WTC11 (cell line): ENCODE measurements at regions not wholly inside any gene's neighbourhood (a gene's known extent, or its start where the extent isn't known, plus 50 kb on each side); places are given as distances from the start of the nearest gene placed in this dataset.
"Not testable (repeated sequence)": the region's sequence is repeated elsewhere in the genome, so short reads cannot be mapped to it uniquely, and the experiment has no call there.

Source experiments
- ATAC-seq: fragments of 200-7000 bp; cut with Tn5 transposase; 2 replicates; pipeline ENCODE4 v1.10.0; 2021; ENCODE audit warnings: mild to moderate bottlenecking, moderate library complexity
- CTCF ChIA-PET: fragments of 300-600 bp; sonication (Branson Sonifier 250); formaldehyde crosslinking; loops from one replicate; lab custom pipeline; 2021; ENCODE audit warnings: antibody characterized with exemption; lab: Charles Lee
- POLR2A ChIA-PET: fragments of 350-600 bp; sonication (Branson Sonifier 250); formaldehyde crosslinking; loops from one replicate; lab custom pipeline; 2021; ENCODE audit warnings: antibody characterized with exemption; lab: Charles Lee
- DNase-seq: peaks from one replicate; pipeline ENCODE4 v3.0.0; 2021; ENCODE audit warnings: low spot score
- H3K27ac Mint-ChIP-seq: 2 replicates; pipeline ENCODE4 v1.8.0; 2021; ENCODE audit warnings: mixed read lengths
- H3K27me3 Mint-ChIP-seq: 2 replicates; pipeline ENCODE4 v1.8.0; 2021; ENCODE audit warnings: low read depth, mild to moderate bottlenecking, moderate library complexity, mixed read lengths
- H3K36me3 Mint-ChIP-seq: 2 replicates; pipeline ENCODE4 v1.8.0; 2021; ENCODE audit warnings: mixed read lengths
- H3K4me1 Mint-ChIP-seq: 2 replicates; pipeline ENCODE4 v1.8.0; 2022; ENCODE audit warnings: mixed read lengths
- H3K4me3 Mint-ChIP-seq: 2 replicates; pipeline ENCODE4 v1.8.0; 2021; ENCODE audit warnings: mild to moderate bottlenecking, moderate library complexity, mixed read lengths
- H3K9me3 Mint-ChIP-seq: 2 replicates; pipeline ENCODE4 v1.8.0; 2021; ENCODE audit warnings: mixed read lengths
- TCF7 ChIP-seq: sonication (generic); formaldehyde crosslinking; IDR thresholded peaks from 2 replicates; pipeline ENCODE4 v1.8.0; 2022; ENCODE audit warnings: mild to moderate bottlenecking, low read depth, missing genetic modification reagents, moderate library complexity
- TEAD4 ChIP-seq: sonication (generic); formaldehyde crosslinking; IDR thresholded peaks from 2 replicates; pipeline ENCODE4 v1.8.0; 2022; ENCODE audit warnings: mild to moderate bottlenecking, missing genetic modification reagents
- ZBTB21 ChIP-seq: sonication (generic); formaldehyde crosslinking; IDR thresholded peaks from 2 replicates; pipeline ENCODE4 v1.8.1; 2023; ENCODE audit warnings: mild to moderate bottlenecking, missing genetic modification reagents, borderline replicate concordance
- ZNF121 ChIP-seq: sonication (generic); formaldehyde crosslinking; IDR thresholded peaks from 2 replicates; pipeline ENCODE4 v1.8.0; 2023; ENCODE audit warnings: missing genetic modification reagents
- TF ChIP-seq, protein P1 (sequence below): fragments of 200-600 bp; IDR thresholded peaks from 2 replicates; pipeline ENCODE4 v1.8.0; 2022; ENCODE audit warnings: antibody characterized with exemption

DNA sequence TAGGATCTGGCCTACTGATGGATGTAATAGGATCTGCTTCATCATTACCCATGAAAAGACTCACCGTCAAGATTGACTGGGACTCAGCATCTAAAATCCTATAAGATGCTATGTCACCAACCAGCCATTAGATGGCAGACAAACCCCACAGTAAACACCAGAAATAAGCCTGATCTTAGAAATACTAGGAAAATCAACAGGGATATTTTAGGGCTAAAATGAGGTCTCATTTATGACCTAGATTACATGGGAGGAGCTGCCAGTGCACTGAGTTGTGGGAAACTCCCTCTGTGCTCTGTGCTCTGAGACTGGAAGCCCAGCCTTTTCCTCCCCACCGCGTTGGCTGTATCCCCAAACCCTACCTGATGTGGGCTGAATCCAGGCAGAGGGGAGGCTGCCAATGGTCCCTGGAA is 1335.8 kb downstream of the RPIA start:
- H3K27me3 Mint-ChIP-seq, POLR2A ChIA-PET, H3K4me1 Mint-ChIP-seq, H3K27ac Mint-ChIP-seq, H3K4me3 Mint-ChIP-seq, DNase-seq, CTCF ChIA-PET: not testable (repeated sequence)
- Mint-ChIP-seq H3K36me3 (peaks cover 19% of the 10 kb centered on the region), H3K9me3 (peaks cover 25% of the 10 kb centered on the region)
- peak; percentile 68 for ATAC-seq

DNA sequence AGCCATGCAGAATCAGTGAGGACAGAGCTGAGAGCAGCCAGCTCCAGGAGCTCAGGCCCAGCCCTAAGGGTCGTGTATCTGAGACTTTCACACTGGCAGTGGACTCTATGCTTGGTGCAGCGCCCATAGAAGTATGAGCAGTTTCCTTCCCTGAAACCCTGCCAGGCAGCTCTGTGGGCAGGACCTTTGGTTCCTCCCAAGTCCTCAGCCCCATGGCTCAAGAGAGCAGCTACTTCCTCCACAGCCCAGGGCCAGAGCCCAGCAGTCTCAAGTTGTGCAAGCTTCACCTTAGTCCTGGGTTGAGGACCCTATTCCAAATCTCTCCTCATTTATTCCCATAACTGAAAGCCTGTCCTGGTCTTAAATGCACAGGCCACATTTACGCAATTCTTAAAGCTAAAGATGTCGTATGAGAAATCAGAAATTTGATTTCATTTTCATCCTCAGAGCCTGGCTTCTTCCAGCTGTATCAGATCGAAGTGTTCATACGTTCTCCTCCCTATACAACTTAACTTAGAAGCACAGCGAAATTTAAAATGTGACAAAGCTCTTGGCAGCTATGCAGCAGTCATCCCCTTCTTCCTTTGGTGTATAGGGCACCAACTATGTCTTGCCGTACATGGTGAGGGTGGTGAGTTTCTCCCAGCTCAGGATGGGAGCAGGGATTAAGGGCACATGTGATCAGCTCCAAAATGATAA is 1337.1 kb downstream of the RPIA start:
- ATAC-seq, H3K27me3 Mint-ChIP-seq, CTCF ChIA-PET, DNase-seq, H3K4me3 Mint-ChIP-seq, POLR2A ChIA-PET, H3K27ac Mint-ChIP-seq, H3K4me1 Mint-ChIP-seq: not testable (repeated sequence)
- Mint-ChIP-seq H3K9me3 (peaks cover 26% of the 10 kb centered on the region), H3K36me3 (peaks cover 20% of the 10 kb centered on the region)

DNA sequence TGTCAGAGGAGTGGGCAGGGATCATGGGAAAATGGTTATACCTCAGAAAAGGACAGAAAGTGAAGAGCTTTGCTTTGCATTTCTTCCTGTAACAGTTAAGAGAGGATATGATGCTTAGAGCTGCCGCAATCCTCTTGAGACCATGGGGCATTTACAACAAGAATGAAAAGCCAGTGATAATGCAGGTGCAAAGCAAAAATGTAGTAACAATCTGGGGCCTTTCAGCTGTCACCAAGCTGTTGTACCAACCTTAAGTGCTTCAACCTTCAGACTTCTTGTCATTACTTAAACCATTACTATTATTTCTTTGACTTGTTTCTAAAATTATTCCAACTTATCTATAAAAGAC is 1337.6 kb downstream of the RPIA start:
- POLR2A ChIA-PET, ATAC-seq, H3K4me1 Mint-ChIP-seq, H3K27me3 Mint-ChIP-seq, DNase-seq, H3K27ac Mint-ChIP-seq, CTCF ChIA-PET, H3K4me3 Mint-ChIP-seq: not testable (repeated sequence)
- Mint-ChIP-seq H3K36me3 (peaks cover 20% of the 10 kb centered on the region), H3K9me3 (peaks cover 26% of the 10 kb centered on the region)

DNA sequence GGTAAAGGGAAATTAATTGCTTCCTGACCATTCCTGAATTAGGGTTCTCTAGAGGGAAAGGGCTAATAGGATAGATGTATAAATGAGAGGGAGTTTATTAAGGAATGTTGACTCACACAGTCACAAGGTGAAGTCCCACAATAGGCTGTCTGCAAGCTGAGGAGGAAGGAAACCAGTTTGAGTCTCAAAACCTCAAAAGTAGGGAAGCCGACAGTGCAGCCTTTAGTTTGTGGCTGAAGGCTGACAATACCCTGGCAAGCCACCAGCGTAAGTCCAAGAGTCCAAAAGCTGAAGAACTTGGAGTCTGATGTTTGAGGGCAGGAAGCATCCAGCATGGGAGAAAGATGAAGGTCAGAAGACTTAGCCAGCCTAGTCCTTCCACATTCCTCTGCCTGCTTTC is 1340.8 kb downstream of the RPIA start:
- Mint-ChIP-seq H3K36me3 (peaks cover 27% of the 10 kb centered on the region), H3K9me3 (peaks cover 27% of the 10 kb centered on the region)
- H3K27ac Mint-ChIP-seq, H3K4me3 Mint-ChIP-seq, CTCF ChIA-PET, H3K4me1 Mint-ChIP-seq, ATAC-seq, POLR2A ChIA-PET, DNase-seq, H3K27me3 Mint-ChIP-seq: not testable (repeated sequence)

DNA sequence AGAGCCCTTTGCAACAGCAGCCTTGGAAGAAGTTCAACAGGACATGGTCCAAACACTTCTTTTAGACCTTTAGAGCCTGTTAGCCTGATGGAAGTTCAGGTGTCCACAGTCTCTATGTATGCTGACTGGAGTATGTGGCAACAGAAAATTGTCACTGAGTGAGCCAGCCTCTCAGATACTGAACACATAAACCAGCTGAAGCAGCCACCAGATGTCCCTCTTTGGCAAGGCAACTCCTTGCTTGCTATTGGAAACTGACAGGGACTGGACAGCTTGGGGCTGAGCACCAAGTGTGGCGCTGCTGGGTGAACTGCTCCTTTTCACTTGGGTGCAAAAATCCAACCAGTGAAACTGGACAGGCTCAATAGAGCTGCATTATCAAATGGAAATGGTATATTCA is 1344.9 kb downstream of the RPIA start:
- H3K27me3 Mint-ChIP-seq, CTCF ChIA-PET, H3K4me3 Mint-ChIP-seq, ATAC-seq, DNase-seq, POLR2A ChIA-PET, H3K4me1 Mint-ChIP-seq, H3K27ac Mint-ChIP-seq: not testable (repeated sequence)
- H3K9me3 Mint-ChIP-seq, result peaks cover 28% of the 10 kb centered on the region
- peaks cover 36% of the 10 kb centered on the region for H3K36me3 Mint-ChIP-seq

DNA sequence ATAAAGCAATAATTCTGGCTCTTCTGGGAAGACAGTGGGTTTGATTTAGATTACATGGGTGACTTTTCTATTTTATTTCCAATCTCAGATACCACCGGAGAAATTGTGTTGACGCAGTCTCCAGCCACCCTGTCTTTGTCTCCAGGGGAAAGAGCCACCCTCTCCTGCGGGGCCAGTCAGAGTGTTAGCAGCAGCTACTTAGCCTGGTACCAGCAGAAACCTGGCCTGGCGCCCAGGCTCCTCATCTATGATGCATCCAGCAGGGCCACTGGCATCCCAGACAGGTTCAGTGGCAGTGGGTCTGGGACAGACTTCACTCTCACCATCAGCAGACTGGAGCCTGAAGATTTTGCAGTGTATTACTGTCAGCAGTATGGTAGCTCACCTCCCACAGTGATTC is 1347.6 kb downstream of the RPIA start:
- H3K4me3 Mint-ChIP-seq, H3K4me1 Mint-ChIP-seq, ATAC-seq, DNase-seq, CTCF ChIA-PET, POLR2A ChIA-PET, H3K27me3 Mint-ChIP-seq, H3K27ac Mint-ChIP-seq: not testable (repeated sequence)
- H3K36me3 Mint-ChIP-seq, result peaks cover 31% of the 10 kb centered on the region
- H3K9me3 Mint-ChIP-seq, result peaks cover 34% of the 10 kb centered on the region

DNA sequence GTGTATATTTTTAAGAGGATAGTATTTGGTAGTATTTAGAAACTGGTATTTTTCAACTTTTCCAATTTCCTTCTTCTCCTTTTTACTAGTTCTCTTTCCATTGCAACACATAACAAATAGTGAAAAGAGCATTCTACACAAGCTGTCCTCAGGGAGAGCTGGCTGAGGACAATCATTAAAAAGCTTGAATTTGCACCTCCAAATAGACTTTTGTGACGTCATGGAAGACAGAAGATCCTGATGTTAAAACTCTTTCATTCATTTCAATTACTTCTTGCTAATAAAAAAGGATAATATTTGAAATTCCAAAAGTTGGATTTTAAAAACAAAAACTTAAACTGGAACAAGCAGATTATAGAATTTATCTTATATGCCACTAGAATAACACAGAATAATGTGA is 1356.3 kb downstream of the RPIA start:
- ATAC-seq, POLR2A ChIA-PET: not testable (repeated sequence)

DNA sequence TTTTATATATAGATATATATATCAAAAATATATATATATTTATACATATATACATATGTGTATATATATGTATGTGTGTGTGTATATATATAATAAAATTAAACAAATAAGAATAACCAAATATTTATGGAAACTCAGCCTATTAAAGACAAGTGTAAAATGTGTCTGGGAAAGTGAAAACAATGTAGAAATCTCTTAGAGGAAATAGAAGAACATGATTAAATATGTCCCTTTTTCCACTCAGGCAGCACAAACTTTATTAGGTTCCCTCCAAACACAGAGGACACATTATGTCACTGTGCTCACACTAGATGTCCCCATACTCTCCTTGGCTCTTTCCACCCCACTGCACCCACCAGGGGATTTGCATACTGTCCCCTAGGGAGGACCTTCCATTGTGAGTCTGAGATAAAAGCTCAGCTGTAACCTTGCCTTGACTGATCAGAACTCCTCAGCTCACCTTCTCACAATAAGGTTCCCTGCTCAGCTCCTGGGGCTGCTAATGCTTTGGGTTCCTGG is 1360.7 kb downstream of the RPIA start:
- H3K4me1 Mint-ChIP-seq, H3K4me3 Mint-ChIP-seq, CTCF ChIA-PET, H3K27ac Mint-ChIP-seq, DNase-seq, ATAC-seq, POLR2A ChIA-PET: not testable (repeated sequence)
- Mint-ChIP-seq H3K9me3 (peaks cover 30% of the 10 kb centered on the region), H3K36me3 (peaks cover 22% of the 10 kb centered on the region), H3K27me3 (peaks cover 11% of the 10 kb centered on the region; the same call in 1 of the 2 replicates)

More for the DNA sequence above, 1356.3 kb downstream of the RPIA start:
- H3K27me3 Mint-ChIP-seq, result peaks cover 15% of the 10 kb centered on the region; the same call in 1 of the 2 replicates
- DNase-seq, H3K4me3 Mint-ChIP-seq, CTCF ChIA-PET, H3K4me1 Mint-ChIP-seq, H3K27ac Mint-ChIP-seq: not testable (repeated sequence)
- H3K36me3 Mint-ChIP-seq, result peaks cover 27% of the 10 kb centered on the region
- peaks cover 33% of the 10 kb centered on the region for H3K9me3 Mint-ChIP-seq

DNA sequence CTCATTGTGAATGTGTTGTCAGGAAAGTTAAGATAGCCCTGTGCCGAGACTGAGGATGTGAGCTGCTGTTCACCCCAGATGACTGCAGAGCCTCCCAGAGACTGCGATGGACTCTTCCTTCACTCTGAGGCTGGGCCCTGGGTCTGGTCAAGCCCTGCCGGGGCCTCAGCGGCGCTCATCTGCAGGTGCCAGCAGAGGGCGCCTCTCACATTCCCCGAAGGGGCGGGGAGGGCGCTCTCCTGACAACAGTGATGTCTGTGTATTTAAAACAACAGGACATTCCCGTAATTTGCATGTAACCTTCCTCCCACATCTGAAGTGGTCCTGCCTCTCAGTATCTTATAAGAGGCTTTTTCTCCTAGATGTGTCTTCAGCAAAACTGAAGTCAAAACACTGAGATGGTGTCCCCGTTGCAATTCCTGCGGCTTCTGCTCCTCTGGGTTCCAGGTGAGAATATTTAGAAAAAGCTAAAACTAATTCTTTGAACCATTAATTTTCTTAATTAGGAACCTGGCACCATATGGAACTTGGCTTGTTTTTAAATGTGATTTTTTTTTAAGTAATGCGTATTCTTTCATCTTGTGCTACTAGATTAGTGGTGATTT is 1377.9 kb downstream of the RPIA start:
- Mint-ChIP-seq H3K4me1 (no peaks in the 10 kb centered on the region), H3K9me3 (peaks cover 73% of the 10 kb centered on the region), H3K27me3 (peaks cover 8% of the 10 kb centered on the region), H3K36me3 (peaks cover 56% of the 10 kb centered on the region), H3K27ac (no peak overlapping the region), H3K4me3 (no peak overlapping the region)
- ChIA-PET CTCF (interaction anchor here (1.0 to 1.3 kb wide), 2 partner anchors 9 to 168 kb away, joined by 3 to 6 read pairs; no protein-coding TSS in a partner anchor), POLR2A (no interaction called here)
- DNase-seq (peak; percentile 56), ATAC-seq (peak; percentile 88)
- TF ChIP-seq, protein P1, sequence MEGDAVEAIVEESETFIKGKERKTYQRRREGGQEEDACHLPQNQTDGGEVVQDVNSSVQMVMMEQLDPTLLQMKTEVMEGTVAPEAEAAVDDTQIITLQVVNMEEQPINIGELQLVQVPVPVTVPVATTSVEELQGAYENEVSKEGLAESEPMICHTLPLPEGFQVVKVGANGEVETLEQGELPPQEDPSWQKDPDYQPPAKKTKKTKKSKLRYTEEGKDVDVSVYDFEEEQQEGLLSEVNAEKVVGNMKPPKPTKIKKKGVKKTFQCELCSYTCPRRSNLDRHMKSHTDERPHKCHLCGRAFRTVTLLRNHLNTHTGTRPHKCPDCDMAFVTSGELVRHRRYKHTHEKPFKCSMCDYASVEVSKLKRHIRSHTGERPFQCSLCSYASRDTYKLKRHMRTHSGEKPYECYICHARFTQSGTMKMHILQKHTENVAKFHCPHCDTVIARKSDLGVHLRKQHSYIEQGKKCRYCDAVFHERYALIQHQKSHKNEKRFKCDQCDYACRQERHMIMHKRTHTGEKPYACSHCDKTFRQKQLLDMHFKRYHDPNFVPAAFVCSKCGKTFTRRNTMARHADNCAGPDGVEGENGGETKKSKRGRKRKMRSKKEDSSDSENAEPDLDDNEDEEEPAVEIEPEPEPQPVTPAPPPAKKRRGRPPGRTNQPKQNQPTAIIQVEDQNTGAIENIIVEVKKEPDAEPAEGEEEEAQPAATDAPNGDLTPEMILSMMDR, result peak; percentile 24; the same call in 1 of the 2 replicates
- no peak for TF ChIP-seq ZNF121 (CRISPR knock-in tag)
- TF ChIP-seq TCF7 (CRISPR knock-in tag), result no peak
- TF ChIP-seq ZBTB21 (CRISPR knock-in tag), result no peak
- no peak for TF ChIP-seq TEAD4 (CRISPR knock-in tag)
